ENCODE measurements at regions not wholly inside any gene's neighbourhood (a gene's known extent, or its start where the extent isn't known, plus 50 kb on each side); places are given as distances from the start of the nearest gene placed in this dataset.

- ChIA-PET POLR2A (no interaction called here), CTCF (no interaction called here)
- no peak overlapping the region for H3K27ac Mint-ChIP-seq
- no peaks in the 10 kb centered on the region for H3K9me3 Mint-ChIP-seq
- intact Hi-C loops (cut with micrococcal nuclease): no loop called here
- no peak overlapping the region for H3K4me3 Mint-ChIP-seq
- TF ChIP-seq CTCF (IDR thresholded peaks at IDR 0.05): no peak
- no peaks in the 10 kb centered on the region for H3K4me1 Mint-ChIP-seq
- DNase-seq (no peak), ATAC-seq (ENCODE audit: low read depth) (no peak)
- H3K27me3 Mint-ChIP-seq: no peaks in the 10 kb centered on the region
- no peaks in the 10 kb centered on the region for H3K36me3 Mint-ChIP-seq (ENCODE audit: low read depth)
These were observed 1493.0 kb downstream of the AACS start for GRCh38 chr12:126558219-126558618.

GRCh38 chr12:126558810-126559209 is 1493.6 kb downstream of the AACS start:
- Mint-ChIP-seq H3K36me3 (ENCODE audit: low read depth) (no peaks in the 10 kb centered on the region), H3K27me3 (no peaks in the 10 kb centered on the region), H3K4me1 (no peaks in the 10 kb centered on the region), H3K4me3 (no peak overlapping the region), H3K27ac (no peak overlapping the region), H3K9me3 (no peaks in the 10 kb centered on the region)
- TF ChIP-seq CTCF (IDR thresholded peaks at IDR 0.05): no peak
- DNase-seq (no peak), ATAC-seq (ENCODE audit: low read depth) (no peak)
- intact Hi-C loops (cut with micrococcal nuclease): no loop called here
- POLR2A ChIA-PET: no interaction called here
- CTCF ChIA-PET: no interaction called here

GRCh38 chr12:126567016-126567415 is 1501.8 kb downstream of the AACS start:
- Mint-ChIP-seq H3K36me3 (ENCODE audit: low read depth) (no peaks in the 10 kb centered on the region), H3K27ac (no peak overlapping the region), H3K27me3 (no peaks in the 10 kb centered on the region), H3K4me3 (no peak overlapping the region), H3K9me3 (peaks cover 2% of the 10 kb centered on the region), H3K4me1 (no peaks in the 10 kb centered on the region)
- POLR2A ChIA-PET: no interaction called here
- ATAC-seq (ENCODE audit: low read depth) (no peak), DNase-seq (no peak)
- CTCF ChIA-PET: no interaction called here
- intact Hi-C loops (cut with micrococcal nuclease): no loop called here
- no peak for TF ChIP-seq CTCF (IDR thresholded peaks at IDR 0.05)

- H3K36me3 Mint-ChIP-seq (ENCODE audit: low read depth): no peaks in the 10 kb centered on the region
- CTCF ChIA-PET: no interaction called here
- DNase-seq (no peak), ATAC-seq (ENCODE audit: low read depth) (no peak)
- no peak for TF ChIP-seq CTCF (IDR thresholded peaks at IDR 0.05)
- POLR2A ChIA-PET: no interaction called here
- H3K9me3 Mint-ChIP-seq: no peaks in the 10 kb centered on the region
- H3K27me3 Mint-ChIP-seq: no peaks in the 10 kb centered on the region
- no peak overlapping the region for H3K4me3 Mint-ChIP-seq
- intact Hi-C loops (cut with micrococcal nuclease): no loop called here
- no peaks in the 10 kb centered on the region for H3K4me1 Mint-ChIP-seq
- no peak overlapping the region for H3K27ac Mint-ChIP-seq
These were observed 1504.5 kb downstream of the AACS start for GRCh38 chr12:126569706-126570105.

GRCh38 chr12:126570566-126570965 is 1505.3 kb downstream of the AACS start:
- no peaks in the 10 kb centered on the region for H3K9me3 Mint-ChIP-seq
- H3K4me3 Mint-ChIP-seq: no peak overlapping the region
- intact Hi-C loops (cut with micrococcal nuclease): no loop called here
- CTCF ChIA-PET: no interaction called here
- no peak for TF ChIP-seq CTCF (IDR thresholded peaks at IDR 0.05)
- POLR2A ChIA-PET: no interaction called here
- ATAC-seq (ENCODE audit: low read depth) (no peak), DNase-seq (no peak)
- H3K4me1 Mint-ChIP-seq: no peaks in the 10 kb centered on the region
- no peaks in the 10 kb centered on the region for H3K27me3 Mint-ChIP-seq
- no peak overlapping the region for H3K27ac Mint-ChIP-seq
- no peaks in the 10 kb centered on the region for H3K36me3 Mint-ChIP-seq (ENCODE audit: low read depth)

Data from activated B cell treated with CpG ODN at 0.5 μM for 24 hours (primary cell).